ENCODE measurements at regions not wholly inside any gene's neighbourhood (a gene's known extent, or its start where the extent isn't known, plus 50 kb on each side); places are given as distances from the start of the nearest gene placed in this dataset.

DNA sequence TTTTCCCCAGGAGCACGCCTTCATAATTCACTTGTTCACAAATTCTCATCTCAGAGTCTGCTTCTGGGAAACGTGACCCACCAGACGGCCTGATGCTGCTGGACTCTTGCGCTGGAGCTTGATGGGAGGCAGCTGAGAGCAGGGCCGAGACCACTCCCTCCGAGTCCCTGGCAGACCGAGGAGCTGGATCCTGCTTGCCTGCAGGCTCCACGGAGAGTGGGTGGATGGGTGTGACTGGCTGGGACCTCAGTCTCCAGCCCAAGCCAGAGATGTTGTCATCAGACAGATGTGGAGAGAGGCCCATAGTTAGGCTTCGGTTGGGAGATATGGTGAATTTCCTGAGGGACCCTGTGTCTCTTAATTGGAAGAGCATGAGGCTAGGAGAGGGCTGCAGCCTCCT, 76.4 kb downstream of the TSN start:
- POLR2A ChIA-PET (ENCODE audit: partially characterized antibody): no interaction called here
- DNase-seq (ENCODE audit: low read depth in 1 of 2, low spot score in 2 of 2) (no peak), FAIRE-seq (no peak)
- H4K5ac ChIP-seq (ENCODE audit: insufficient read length, low read depth, low read length): no peak overlapping the region
- H4K8ac ChIP-seq (ENCODE audit: extremely low read depth, insufficient read depth, low read length): no peak overlapping the region
- H3K9ac ChIP-seq (replicated peaks in 1 of 4; ENCODE audit: extremely low read depth in 1 of 4, low read depth in 3 of 4, low read length in 3 of 4): no peak overlapping the region
- no peaks in the 10 kb centered on the region for H3K9me3 ChIP-seq (ENCODE audit: insufficient read depth in 2 of 2, low read depth in 1 of 2, low read length in 1 of 2)
- no peaks in the 10 kb centered on the region for H3K79me1 ChIP-seq (ENCODE audit: low read depth, low read length)
- H3K4me1 ChIP-seq (replicated peaks in 1 of 4; ENCODE audit: control insufficient read depth in 3 of 4, insufficient read depth in 4 of 4, low read length in 3 of 4): peaks cover 0 to 6% (median 2%) of the 10 kb centered on the region in 4 experiments; a peak in 2 of 7 replicates
- no peak overlapping the region for H4K91ac ChIP-seq (replicated peaks; ENCODE audit: insufficient read length, low read length)
- H2BK5ac ChIP-seq (ENCODE audit: low read depth, low read length): no peak overlapping the region
- H2BK20ac ChIP-seq (ENCODE audit: low read length): no peak overlapping the region
- CTCF ChIA-PET (ENCODE audit: partially characterized antibody): interaction anchor here (0.7 to 1.1 kb wide), 2 partner anchors 10 to 57 kb away, joined by 3 read pairs; no protein-coding TSS in a partner anchor
- no peak overlapping the region for H2AK5ac ChIP-seq (ENCODE audit: low read depth, low read length)
- H2BK12ac ChIP-seq (ENCODE audit: low read depth, low read length): no peak overlapping the region
- H3K56ac ChIP-seq (replicated peaks; ENCODE audit: insufficient read length, low read depth, low read length): no peak overlapping the region
- H3K27ac ChIP-seq (ENCODE audit: low read depth, low read length): no peak overlapping the region
- no peak overlapping the region for H2AFZ ChIP-seq (ENCODE audit: low read length)
- H3K23me2 ChIP-seq (ENCODE audit: low read depth, low read length): no peaks in the 10 kb centered on the region
- H3K18ac ChIP-seq (ENCODE audit: extremely low read depth, low read length): no peak overlapping the region; the same call in 1 of the 2 replicates
- H3K4me2 ChIP-seq (ENCODE audit: insufficient read depth in 1 of 2, low read depth in 2 of 2, low read length in 2 of 2): no peak overlapping the region
- H3K14ac ChIP-seq (ENCODE audit: insufficient read length): no peak overlapping the region
- H3K27me3 ChIP-seq (replicated peaks in 1 of 4; ENCODE audit: control insufficient read depth in 3 of 4, extremely low read depth in 1 of 4, insufficient read depth in 3 of 4, low read length in 3 of 4): no peaks in the 10 kb centered on the region
- no peak overlapping the region for H2BK120ac ChIP-seq (replicated peaks; ENCODE audit: low read depth, low read length)
- H3K79me2 ChIP-seq (ENCODE audit: control insufficient read depth in 1 of 2, insufficient read depth in 2 of 2, low read length in 2 of 2): no peaks in the 10 kb centered on the region
- no peak overlapping the region for H3K4ac ChIP-seq (replicated peaks; ENCODE audit: insufficient read length, low read depth, low read length)
- no peak for TF ChIP-seq CREB1 (IDR thresholded peaks at IDR 0.05)
- TF ChIP-seq TBP (IDR thresholded peaks at IDR 0.05; ENCODE audit: low read depth, low read length): no peak
- TF ChIP-seq BCL11A (IDR thresholded peaks at IDR 0.05; ENCODE audit: low read depth in 2 of 2, low read length in 2 of 2): no peak
- TF ChIP-seq BACH1 (IDR thresholded peaks at IDR 0.05; ENCODE audit: low read length): no peak
- no peak for TF ChIP-seq CEBPB (IDR thresholded peaks at IDR 0.05; ENCODE audit: low read depth, low read length)
- no peak for TF ChIP-seq NANOG (IDR thresholded peaks at IDR 0.05; ENCODE audit: insufficient read depth, low read depth, low read length, poor library complexity, severe bottlenecking)
- no peak for TF ChIP-seq CHD1 (IDR thresholded peaks at IDR 0.05; ENCODE audit: low read depth, low read length)
- TF ChIP-seq TAF1 (IDR thresholded peaks at IDR 0.05; ENCODE audit: low read depth, low read length): no peak
- no peak for TF ChIP-seq RNF2 (IDR thresholded peaks at IDR 0.05; ENCODE audit: borderline replicate concordance, low read depth, low read length, missing control alignments, poor library complexity, severe bottlenecking)
- no peak for TF ChIP-seq ASH2L (IDR thresholded peaks at IDR 0.05; ENCODE audit: low read length)
- TF ChIP-seq FOSL1 (IDR thresholded peaks at IDR 0.05; ENCODE audit: insufficient read depth, low read depth, low read length): no peak
- TF ChIP-seq SIX5 (IDR thresholded peaks at IDR 0.05; ENCODE audit: low read depth, low read length): no peak
- no peak for TF ChIP-seq BRCA1 (IDR thresholded peaks at IDR 0.05; ENCODE audit: low read depth, low read length)
- no peak overlapping the region for H2BK15ac ChIP-seq (ENCODE audit: low read length)
- 94% methylated on average over 9 of the region's 9 CpGs; no CpG with 5 or more reads in 1 of the 2 experiments for WGBS, 2 experiments (ENCODE audit: extremely low coverage in 1 of 2, insufficient coverage in 1 of 2, insufficient read length in 1 of 2, insufficient replicate concordance in 2 of 2, low coverage in 1 of 2, low lambda C conversion rate in 2 of 2, missing lambda C conversion rate in 1 of 2)
- no peak overlapping the region for H3K4me3 ChIP-seq (ENCODE audit: extremely low read depth in 1 of 4, insufficient read depth in 2 of 4, low read depth in 3 of 4, low read length in 4 of 4)
- H3K36me3 ChIP-seq (ENCODE audit: control insufficient read depth in 2 of 4, insufficient read depth in 4 of 4, low read length in 3 of 4): no peaks in the 10 kb centered on the region
- no peak overlapping the region for H3K23ac ChIP-seq (ENCODE audit: insufficient read length)
- no peaks in the 10 kb centered on the region for H4K20me1 ChIP-seq (replicated peaks in 1 of 2; ENCODE audit: control insufficient read depth in 1 of 2, insufficient read depth in 2 of 2, low read length in 2 of 2)
